Mammary epithelial cell (primary cell): ENCODE measurements at regions not wholly inside any gene's neighbourhood (a gene's known extent, or its start where the extent isn't known, plus 50 kb on each side); places are given as distances from the start of the nearest gene placed in this dataset.

Experiments used
- EZH2 ChIP-seq: IDR thresholded peaks from 2 replicates; pipeline ENCODE4 v1.6.1; 2012; ENCODE audit warnings: low read length, inconsistent platforms, borderline replicate concordance
- TF ChIP-seq, protein P1 (sequence below), 2 donors: IDR thresholded peaks in 1 of 2; conservative IDR thresholded peaks in 1 of 2; 2 replicates each; pipeline ENCODE4 v1.5.1; 2011 to 2012; ENCODE audit warnings: inconsistent platforms in 2 of 2, low read length in 2 of 2, mild to moderate bottlenecking in 2 of 2, control low read depth in 1 of 2, low read depth in 1 of 2; ENCODE audit not compliant: insufficient read depth in 1 of 2; ENCODE audit errors: extremely low read depth in 1 of 2

DNA sequence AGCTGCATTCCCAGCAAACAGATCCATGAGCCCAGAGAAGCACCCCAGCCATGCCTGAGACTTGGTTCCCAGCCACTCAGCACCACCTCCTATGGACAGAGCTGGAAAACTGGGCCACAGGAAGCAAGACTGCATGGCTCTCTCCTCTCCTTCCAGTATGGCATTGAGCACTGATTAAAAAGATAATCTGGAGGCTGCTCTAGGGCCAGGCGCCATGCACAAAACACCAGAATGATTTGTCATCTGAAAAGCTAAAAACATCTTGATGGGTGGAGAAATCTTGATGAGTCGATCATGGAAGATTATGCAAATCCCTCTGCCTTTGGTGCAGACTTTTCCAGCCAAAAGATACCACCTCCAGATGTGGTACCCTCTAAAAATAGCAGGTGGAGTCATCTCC, 62.7 kb upstream of the MRPS22 start:
- TF ChIP-seq, protein P1, sequence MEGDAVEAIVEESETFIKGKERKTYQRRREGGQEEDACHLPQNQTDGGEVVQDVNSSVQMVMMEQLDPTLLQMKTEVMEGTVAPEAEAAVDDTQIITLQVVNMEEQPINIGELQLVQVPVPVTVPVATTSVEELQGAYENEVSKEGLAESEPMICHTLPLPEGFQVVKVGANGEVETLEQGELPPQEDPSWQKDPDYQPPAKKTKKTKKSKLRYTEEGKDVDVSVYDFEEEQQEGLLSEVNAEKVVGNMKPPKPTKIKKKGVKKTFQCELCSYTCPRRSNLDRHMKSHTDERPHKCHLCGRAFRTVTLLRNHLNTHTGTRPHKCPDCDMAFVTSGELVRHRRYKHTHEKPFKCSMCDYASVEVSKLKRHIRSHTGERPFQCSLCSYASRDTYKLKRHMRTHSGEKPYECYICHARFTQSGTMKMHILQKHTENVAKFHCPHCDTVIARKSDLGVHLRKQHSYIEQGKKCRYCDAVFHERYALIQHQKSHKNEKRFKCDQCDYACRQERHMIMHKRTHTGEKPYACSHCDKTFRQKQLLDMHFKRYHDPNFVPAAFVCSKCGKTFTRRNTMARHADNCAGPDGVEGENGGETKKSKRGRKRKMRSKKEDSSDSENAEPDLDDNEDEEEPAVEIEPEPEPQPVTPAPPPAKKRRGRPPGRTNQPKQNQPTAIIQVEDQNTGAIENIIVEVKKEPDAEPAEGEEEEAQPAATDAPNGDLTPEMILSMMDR (conservative IDR thresholded peaks at IDR 0.05 in 1 of 2, IDR thresholded peaks at IDR 0.05 in 1 of 2; ENCODE audit: extremely low read depth in 1 of 2, insufficient read depth in 1 of 2, low read depth in 1 of 2, low read length in 2 of 2) = no peak
- TF ChIP-seq EZH2 = no peak
